ENCODE measurements at regions not wholly inside any gene's neighbourhood (a gene's known extent, or its start where the extent isn't known, plus 50 kb on each side); places are given as distances from the start of the nearest gene placed in this dataset.

DNA sequence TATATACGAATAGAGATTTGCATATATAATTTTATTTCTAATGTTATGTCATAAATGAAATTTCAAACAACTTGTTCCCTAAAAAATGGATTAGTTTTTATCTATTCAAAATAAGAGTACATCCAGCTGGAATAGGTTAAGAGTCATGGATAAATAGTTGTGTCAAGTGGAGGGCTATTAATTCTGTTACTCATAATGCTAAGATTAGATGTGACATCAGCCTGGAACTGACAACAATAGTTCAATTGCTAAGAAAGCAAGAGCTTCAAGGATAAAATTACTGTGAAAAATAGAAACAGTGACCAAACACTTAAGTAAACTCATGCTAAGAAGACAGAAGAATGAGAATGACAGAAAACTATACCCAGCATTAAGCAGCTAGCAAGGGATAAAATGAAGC is 92.2 kb upstream of the CDH9 start:
- TF ChIP-seq, protein P1, sequence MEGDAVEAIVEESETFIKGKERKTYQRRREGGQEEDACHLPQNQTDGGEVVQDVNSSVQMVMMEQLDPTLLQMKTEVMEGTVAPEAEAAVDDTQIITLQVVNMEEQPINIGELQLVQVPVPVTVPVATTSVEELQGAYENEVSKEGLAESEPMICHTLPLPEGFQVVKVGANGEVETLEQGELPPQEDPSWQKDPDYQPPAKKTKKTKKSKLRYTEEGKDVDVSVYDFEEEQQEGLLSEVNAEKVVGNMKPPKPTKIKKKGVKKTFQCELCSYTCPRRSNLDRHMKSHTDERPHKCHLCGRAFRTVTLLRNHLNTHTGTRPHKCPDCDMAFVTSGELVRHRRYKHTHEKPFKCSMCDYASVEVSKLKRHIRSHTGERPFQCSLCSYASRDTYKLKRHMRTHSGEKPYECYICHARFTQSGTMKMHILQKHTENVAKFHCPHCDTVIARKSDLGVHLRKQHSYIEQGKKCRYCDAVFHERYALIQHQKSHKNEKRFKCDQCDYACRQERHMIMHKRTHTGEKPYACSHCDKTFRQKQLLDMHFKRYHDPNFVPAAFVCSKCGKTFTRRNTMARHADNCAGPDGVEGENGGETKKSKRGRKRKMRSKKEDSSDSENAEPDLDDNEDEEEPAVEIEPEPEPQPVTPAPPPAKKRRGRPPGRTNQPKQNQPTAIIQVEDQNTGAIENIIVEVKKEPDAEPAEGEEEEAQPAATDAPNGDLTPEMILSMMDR (IDR thresholded peaks at IDR 0.05): no peak
- TF ChIP-seq POLR2A (IDR thresholded peaks at IDR 0.05): no peak

Measured in body of pancreas (tissue), 4 donors.